ENCODE measurements at regions not wholly inside any gene's neighbourhood (a gene's known extent, or its start where the extent isn't known, plus 50 kb on each side); places are given as distances from the start of the nearest gene placed in this dataset.

DNA sequence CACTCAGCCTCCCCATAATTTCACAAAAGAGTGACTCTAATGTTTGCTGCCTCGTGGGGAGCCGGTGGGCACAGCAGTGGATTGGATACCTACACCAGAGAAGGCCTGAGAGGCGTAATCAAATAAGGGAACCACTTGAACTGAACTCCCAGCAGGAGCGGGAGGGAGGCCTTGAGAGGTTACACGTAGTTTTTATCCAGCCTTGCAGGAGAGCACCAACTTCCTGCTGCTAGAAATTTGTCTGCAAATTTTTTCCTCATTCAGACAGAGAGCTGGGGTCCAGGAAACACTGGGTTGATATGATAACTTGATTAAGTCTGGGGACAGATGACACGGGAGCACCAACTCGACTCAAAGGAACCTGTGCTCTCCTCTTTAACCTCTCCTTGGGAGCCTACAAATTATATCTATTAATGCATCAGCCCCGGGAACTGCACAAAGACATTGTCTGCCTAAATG, 69.8 kb downstream of the HES1 start:
- DNase-seq (ENCODE audit: low spot score), result no peak

DNA sequence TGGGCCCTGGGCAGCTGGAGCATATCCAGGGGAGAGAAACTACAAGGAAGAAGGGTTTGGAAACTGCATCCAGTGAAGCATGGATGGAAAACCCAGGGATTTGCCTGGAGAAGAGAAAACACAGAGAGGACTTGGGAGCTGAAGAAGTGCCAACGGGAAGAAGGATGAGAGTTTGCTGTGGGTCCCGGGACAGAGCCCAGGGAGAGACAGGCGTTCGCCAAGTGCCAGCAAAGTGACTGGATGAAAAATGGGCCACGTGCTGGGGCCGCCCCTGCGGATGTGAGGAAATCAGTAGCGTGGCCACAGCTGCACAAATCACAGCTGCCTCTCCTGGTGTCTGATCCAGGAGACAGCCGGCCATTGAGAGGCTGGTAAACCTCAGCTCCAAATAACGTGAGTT, 70.4 kb downstream of the HES1 start:
- TF ChIP-seq, protein P1, sequence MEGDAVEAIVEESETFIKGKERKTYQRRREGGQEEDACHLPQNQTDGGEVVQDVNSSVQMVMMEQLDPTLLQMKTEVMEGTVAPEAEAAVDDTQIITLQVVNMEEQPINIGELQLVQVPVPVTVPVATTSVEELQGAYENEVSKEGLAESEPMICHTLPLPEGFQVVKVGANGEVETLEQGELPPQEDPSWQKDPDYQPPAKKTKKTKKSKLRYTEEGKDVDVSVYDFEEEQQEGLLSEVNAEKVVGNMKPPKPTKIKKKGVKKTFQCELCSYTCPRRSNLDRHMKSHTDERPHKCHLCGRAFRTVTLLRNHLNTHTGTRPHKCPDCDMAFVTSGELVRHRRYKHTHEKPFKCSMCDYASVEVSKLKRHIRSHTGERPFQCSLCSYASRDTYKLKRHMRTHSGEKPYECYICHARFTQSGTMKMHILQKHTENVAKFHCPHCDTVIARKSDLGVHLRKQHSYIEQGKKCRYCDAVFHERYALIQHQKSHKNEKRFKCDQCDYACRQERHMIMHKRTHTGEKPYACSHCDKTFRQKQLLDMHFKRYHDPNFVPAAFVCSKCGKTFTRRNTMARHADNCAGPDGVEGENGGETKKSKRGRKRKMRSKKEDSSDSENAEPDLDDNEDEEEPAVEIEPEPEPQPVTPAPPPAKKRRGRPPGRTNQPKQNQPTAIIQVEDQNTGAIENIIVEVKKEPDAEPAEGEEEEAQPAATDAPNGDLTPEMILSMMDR (IDR thresholded peaks at IDR 0.05; ENCODE audit: poor library complexity, severe bottlenecking), result no peak
- H3K9me3 ChIP-seq (ENCODE audit: severe bottlenecking), result no peaks in the 10 kb centered on the region
- no peak overlapping the region for H3K4me3 ChIP-seq (ENCODE audit: severe bottlenecking)
- peaks cover 7% of the 10 kb centered on the region for H3K4me1 ChIP-seq (ENCODE audit: insufficient read depth, poor library complexity, severe bottlenecking)
- DNase-seq (ENCODE audit: low spot score) (no peak), ATAC-seq (ENCODE audit: low read depth) (no peak)
- no peaks in the 10 kb centered on the region for H3K36me3 ChIP-seq (ENCODE audit: low read depth)
- H3K27ac ChIP-seq (ENCODE audit: poor library complexity, severe bottlenecking), result no peak overlapping the region
- H3K27me3 ChIP-seq (ENCODE audit: insufficient read depth, poor library complexity, severe bottlenecking), result no peaks in the 10 kb centered on the region

More for the DNA sequence above, 69.8 kb downstream of the HES1 start:
- Histone ChIP-seq H3K27me3 (ENCODE audit: insufficient read depth, poor library complexity, severe bottlenecking) (no peaks in the 10 kb centered on the region), H3K36me3 (ENCODE audit: low read depth) (no peaks in the 10 kb centered on the region), H3K4me3 (ENCODE audit: severe bottlenecking) (no peak overlapping the region), H3K4me1 (ENCODE audit: insufficient read depth, poor library complexity, severe bottlenecking) (peaks cover 7% of the 10 kb centered on the region), H3K27ac (ENCODE audit: poor library complexity, severe bottlenecking) (no peak overlapping the region), H3K9me3 (ENCODE audit: severe bottlenecking) (no peaks in the 10 kb centered on the region)
- peak; percentile 30; the same call in 1 of the 3 replicates for ATAC-seq (ENCODE audit: low read depth)
- TF ChIP-seq, protein P1 (IDR thresholded peaks at IDR 0.05; ENCODE audit: poor library complexity, severe bottlenecking), result no peak

DNA sequence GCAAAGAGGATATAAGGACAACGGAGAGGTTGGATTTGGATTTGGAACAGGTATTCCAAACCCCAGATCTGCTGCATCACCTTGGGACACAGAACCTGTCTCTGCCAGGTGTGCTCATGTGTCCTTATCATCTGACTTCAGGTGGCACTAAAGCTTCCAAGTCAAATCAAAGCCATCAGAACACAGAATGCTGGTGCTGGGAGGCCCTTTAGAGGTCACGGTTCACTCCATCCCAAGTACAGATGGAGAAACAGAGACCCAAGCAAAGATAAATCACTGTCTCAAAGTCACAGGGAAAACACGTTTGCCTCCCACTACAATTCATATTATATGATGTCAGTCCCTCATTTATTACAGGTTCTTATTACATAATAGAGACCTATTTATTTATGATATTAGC, 72.8 kb downstream of the HES1 start:
- no peak overlapping the region for H3K27ac ChIP-seq (ENCODE audit: poor library complexity, severe bottlenecking)
- no peak overlapping the region for H3K4me3 ChIP-seq (ENCODE audit: severe bottlenecking)
- no peaks in the 10 kb centered on the region for H3K27me3 ChIP-seq (ENCODE audit: insufficient read depth, poor library complexity, severe bottlenecking)
- peaks cover 7% of the 10 kb centered on the region for H3K4me1 ChIP-seq (ENCODE audit: insufficient read depth, poor library complexity, severe bottlenecking)
- no peak for ATAC-seq (ENCODE audit: low read depth)
- H3K36me3 ChIP-seq (ENCODE audit: low read depth), result no peaks in the 10 kb centered on the region
- DNase-seq (ENCODE audit: low spot score), result no peak
- TF ChIP-seq, protein P1 (IDR thresholded peaks at IDR 0.05; ENCODE audit: poor library complexity, severe bottlenecking), result no peak
- H3K9me3 ChIP-seq (ENCODE audit: severe bottlenecking), result no peaks in the 10 kb centered on the region

DNA sequence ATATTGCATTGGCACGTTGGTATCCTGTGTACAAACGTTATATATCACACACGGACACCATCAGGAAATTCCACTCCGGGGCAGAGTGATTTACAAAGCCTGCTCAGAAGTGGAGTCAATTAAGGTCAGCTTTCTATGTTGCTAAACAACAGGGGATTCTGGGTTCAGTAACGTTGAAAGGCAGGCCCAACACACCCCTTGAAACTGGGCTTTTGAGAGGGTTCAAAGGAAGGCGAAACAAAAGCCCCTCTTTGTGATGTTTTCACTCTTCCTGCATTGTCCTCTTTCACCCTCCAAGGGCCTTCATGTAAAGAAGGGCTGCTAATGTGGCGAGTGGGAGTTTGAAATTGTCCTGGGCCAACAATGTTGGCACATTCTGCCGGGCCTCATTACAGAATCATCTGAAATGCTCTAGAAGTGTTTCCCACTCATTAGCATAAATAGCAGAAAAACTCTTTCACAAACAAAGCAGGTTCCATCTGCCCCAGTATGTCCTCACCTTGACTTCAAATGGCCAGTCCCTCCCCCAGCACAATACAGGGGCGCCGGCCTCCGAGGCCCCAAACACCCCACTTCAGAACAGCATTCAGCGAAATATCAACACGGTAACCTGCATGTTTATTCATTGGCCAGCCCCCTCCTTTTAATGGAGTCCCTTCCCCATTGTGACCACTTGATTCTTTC, 76.4 kb downstream of the HES1 start:
- no peaks in the 10 kb centered on the region for H3K36me3 ChIP-seq (ENCODE audit: low read depth)
- no peaks in the 10 kb centered on the region for H3K4me1 ChIP-seq (ENCODE audit: insufficient read depth, poor library complexity, severe bottlenecking)
- H3K27me3 ChIP-seq (ENCODE audit: insufficient read depth, poor library complexity, severe bottlenecking), result no peaks in the 10 kb centered on the region
- ATAC-seq (ENCODE audit: low read depth) (no peak), DNase-seq (ENCODE audit: low spot score) (no peak)
- H3K9me3 ChIP-seq (ENCODE audit: severe bottlenecking), result no peaks in the 10 kb centered on the region
- TF ChIP-seq, protein P1 (IDR thresholded peaks at IDR 0.05; ENCODE audit: poor library complexity, severe bottlenecking), result no peak
- no peak overlapping the region for H3K4me3 ChIP-seq (ENCODE audit: severe bottlenecking)
- no peak overlapping the region for H3K27ac ChIP-seq (ENCODE audit: poor library complexity, severe bottlenecking)

DNA sequence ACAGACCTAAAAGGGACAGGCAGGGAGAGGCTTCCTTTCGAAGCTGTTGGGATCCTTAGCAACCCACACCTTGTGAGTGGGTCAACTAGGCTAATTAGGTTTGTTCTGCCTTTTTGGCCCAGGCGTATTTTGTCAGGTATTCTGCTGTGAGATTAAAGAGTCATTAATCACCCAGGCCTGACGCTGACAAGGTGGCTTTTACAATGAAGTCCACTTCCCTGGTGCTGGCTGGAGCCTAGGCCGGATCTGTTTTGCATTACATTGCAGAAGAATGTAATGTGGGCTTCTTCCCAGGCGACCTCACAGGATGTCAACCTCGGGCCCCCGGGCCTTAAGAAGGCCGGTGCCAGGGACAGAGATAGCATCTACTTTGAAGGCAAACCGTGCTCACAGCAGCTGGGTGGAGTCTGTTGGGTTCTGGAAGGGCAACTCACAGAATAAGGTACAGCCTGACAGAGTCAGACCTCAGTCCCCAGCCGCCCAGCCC, 76.9 kb downstream of the HES1 start:
- ATAC-seq (ENCODE audit: low read depth) (no peak), DNase-seq (ENCODE audit: low spot score) (no peak)
- H3K9me3 ChIP-seq (ENCODE audit: severe bottlenecking), result no peaks in the 10 kb centered on the region
- H3K36me3 ChIP-seq (ENCODE audit: low read depth), result no peaks in the 10 kb centered on the region
- no peaks in the 10 kb centered on the region for H3K4me1 ChIP-seq (ENCODE audit: insufficient read depth, poor library complexity, severe bottlenecking)
- no peak overlapping the region for H3K27ac ChIP-seq (ENCODE audit: poor library complexity, severe bottlenecking)
- TF ChIP-seq, protein P1 (IDR thresholded peaks at IDR 0.05; ENCODE audit: poor library complexity, severe bottlenecking), result no peak
- H3K27me3 ChIP-seq (ENCODE audit: insufficient read depth, poor library complexity, severe bottlenecking), result no peaks in the 10 kb centered on the region
- H3K4me3 ChIP-seq (ENCODE audit: severe bottlenecking), result no peak overlapping the region
